Ishikawa (cell line): ENCODE measurements at regions not wholly inside any gene's neighbourhood (a gene's known extent, or its start where the extent isn't known, plus 50 kb on each side); places are given as distances from the start of the nearest gene placed in this dataset.

ENCODE experiments used
- EP300 ChIP-seq: IDR thresholded peaks from 2 replicates; pipeline ENCODE4 v1.6.1; 2012; ENCODE audit warnings: borderline replicate concordance
- TEAD4 ChIP-seq: IDR thresholded peaks from 2 replicates; pipeline ENCODE4 v1.6.1; 2012
- YY1 ChIP-seq: IDR thresholded peaks from 2 replicates; pipeline ENCODE4 v1.6.1; 2012; ENCODE audit warnings: low read depth
- TF ChIP-seq, protein P1 (sequence below): IDR thresholded peaks from 2 replicates; pipeline ENCODE4 v1.6.1; 2012
- TF ChIP-seq, protein P2 (sequence below): IDR thresholded peaks from 2 replicates; pipeline ENCODE4 v1.6.1; 2012; ENCODE audit warnings: low read depth, mild to moderate bottlenecking

DNA sequence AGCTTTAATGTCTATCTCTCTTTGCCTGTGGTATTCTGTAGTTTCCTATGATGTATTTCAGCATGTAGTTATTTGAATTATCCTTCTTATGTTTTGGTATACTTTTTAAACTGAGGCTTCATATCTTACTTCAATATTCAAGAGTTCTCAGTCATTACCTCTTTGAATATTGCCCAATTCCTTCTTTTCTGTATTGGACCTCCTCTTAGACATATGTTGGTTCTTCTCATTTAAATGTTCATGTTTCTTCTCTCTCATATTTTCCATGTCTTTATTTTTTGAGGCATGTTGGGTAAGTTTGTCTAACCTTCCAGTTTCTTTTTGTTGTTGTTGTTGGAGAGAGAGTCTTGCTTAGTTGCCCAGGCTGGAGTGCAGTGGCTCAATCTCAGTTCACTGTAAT lies 140.6 kb downstream of the MRPS6 start:
- TF ChIP-seq, protein P1, sequence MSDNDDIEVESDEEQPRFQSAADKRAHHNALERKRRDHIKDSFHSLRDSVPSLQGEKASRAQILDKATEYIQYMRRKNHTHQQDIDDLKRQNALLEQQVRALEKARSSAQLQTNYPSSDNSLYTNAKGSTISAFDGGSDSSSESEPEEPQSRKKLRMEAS = no peak
- TF ChIP-seq YY1 (no peak), EP300 (no peak), TEAD4 (no peak)
- TF ChIP-seq, protein P2, sequence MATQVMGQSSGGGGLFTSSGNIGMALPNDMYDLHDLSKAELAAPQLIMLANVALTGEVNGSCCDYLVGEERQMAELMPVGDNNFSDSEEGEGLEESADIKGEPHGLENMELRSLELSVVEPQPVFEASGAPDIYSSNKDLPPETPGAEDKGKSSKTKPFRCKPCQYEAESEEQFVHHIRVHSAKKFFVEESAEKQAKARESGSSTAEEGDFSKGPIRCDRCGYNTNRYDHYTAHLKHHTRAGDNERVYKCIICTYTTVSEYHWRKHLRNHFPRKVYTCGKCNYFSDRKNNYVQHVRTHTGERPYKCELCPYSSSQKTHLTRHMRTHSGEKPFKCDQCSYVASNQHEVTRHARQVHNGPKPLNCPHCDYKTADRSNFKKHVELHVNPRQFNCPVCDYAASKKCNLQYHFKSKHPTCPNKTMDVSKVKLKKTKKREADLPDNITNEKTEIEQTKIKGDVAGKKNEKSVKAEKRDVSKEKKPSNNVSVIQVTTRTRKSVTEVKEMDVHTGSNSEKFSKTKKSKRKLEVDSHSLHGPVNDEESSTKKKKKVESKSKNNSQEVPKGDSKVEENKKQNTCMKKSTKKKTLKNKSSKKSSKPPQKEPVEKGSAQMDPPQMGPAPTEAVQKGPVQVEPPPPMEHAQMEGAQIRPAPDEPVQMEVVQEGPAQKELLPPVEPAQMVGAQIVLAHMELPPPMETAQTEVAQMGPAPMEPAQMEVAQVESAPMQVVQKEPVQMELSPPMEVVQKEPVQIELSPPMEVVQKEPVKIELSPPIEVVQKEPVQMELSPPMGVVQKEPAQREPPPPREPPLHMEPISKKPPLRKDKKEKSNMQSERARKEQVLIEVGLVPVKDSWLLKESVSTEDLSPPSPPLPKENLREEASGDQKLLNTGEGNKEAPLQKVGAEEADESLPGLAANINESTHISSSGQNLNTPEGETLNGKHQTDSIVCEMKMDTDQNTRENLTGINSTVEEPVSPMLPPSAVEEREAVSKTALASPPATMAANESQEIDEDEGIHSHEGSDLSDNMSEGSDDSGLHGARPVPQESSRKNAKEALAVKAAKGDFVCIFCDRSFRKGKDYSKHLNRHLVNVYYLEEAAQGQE = no peak
